GM23338 (cell line): ENCODE measurements at regions not wholly inside any gene's neighbourhood (a gene's known extent, or its start where the extent isn't known, plus 50 kb on each side); places are given as distances from the start of the nearest gene placed in this dataset.

Source experiments
- ATAC-seq: fragments of 200-7000 bp; cut with Tn5 transposase; 3 replicates; pipeline ENCODE4 v1.9.1; 2020
- DNase-seq: peaks from one replicate; pipeline ENCODE4 v3.0.0-alpha.2; 2015; ENCODE audit warnings: low spot score
- H2AFZ ChIP-seq: fragments of 200-600 bp; sonication (generic); 2 replicates; pipeline ENCODE4 v1.8.0; 2016; ENCODE audit warnings: antibody characterized with exemption, mild to moderate bottlenecking, moderate library complexity
- H3F3A ChIP-seq: fragments of 200-600 bp; sonication (generic); replicated peaks from 2 replicates; pipeline ENCODE4 v1.8.0; 2017; ENCODE audit warnings: antibody characterized with exemption, mixed run types, low read depth
- H3K27ac ChIP-seq: fragments of 200-600 bp; sonication (generic); 2 replicates; pipeline ENCODE4 v1.6.1; 2016; ENCODE audit warnings: low read depth
- H3K27me3 ChIP-seq: fragments of 200-600 bp; sonication (generic); 2 replicates; pipeline ENCODE4 v1.8.0; 2016; ENCODE audit warnings: mild to moderate bottlenecking, mixed run types, moderate library complexity; ENCODE audit not compliant: insufficient read depth
- H3K36me3 ChIP-seq: fragments of 200-600 bp; sonication (generic); 2 replicates; pipeline ENCODE4 v1.8.0; 2016; ENCODE audit warnings: mild to moderate bottlenecking; ENCODE audit not compliant: insufficient read depth
- H3K4me1 ChIP-seq: fragments of 200-600 bp; sonication (generic); 2 replicates; pipeline ENCODE4 v1.8.0; 2016; ENCODE audit warnings: mild to moderate bottlenecking, moderate library complexity; ENCODE audit not compliant: insufficient read depth
- H3K4me2 ChIP-seq: fragments of 200-600 bp; sonication (generic); 2 replicates; pipeline ENCODE4 v1.7.1; 2017; ENCODE audit warnings: mixed run types
- H3K4me3 ChIP-seq: fragments of 200-600 bp; sonication (generic); 2 replicates; pipeline ENCODE4 v1.6.1; 2016; ENCODE audit warnings: mixed run types
- H3K79me2 ChIP-seq: fragments of 200-600 bp; sonication (generic); replicated peaks from 2 replicates; pipeline ENCODE4 v1.8.0; 2017; ENCODE audit warnings: mild to moderate bottlenecking; ENCODE audit not compliant: insufficient read depth
- H3K9me2 ChIP-seq: fragments of 200-600 bp; sonication (generic); 2 replicates; pipeline ENCODE4 v1.8.0; 2017; ENCODE audit not compliant: insufficient read depth
- H4K20me1 ChIP-seq: fragments of 200-600 bp; sonication (generic); replicated peaks from 2 replicates; pipeline ENCODE4 v1.8.0; 2017; ENCODE audit warnings: mild to moderate bottlenecking; ENCODE audit not compliant: insufficient read depth
- H3K27ac Mint-ChIP-seq: 2 replicates; pipeline ENCODE4 v1.8.0; 2020; ENCODE audit warnings: inconsistent platforms, mild to moderate bottlenecking, moderate library complexity, mixed read lengths
- H3K27me3 Mint-ChIP-seq: 3 replicates; pipeline ENCODE4 v1.8.0; 2022; ENCODE audit warnings: low read depth, mild to moderate bottlenecking, moderate library complexity, mixed read lengths, inconsistent platforms; ENCODE audit not compliant: insufficient read depth, poor library complexity
- H3K36me3 Mint-ChIP-seq: 3 replicates; pipeline ENCODE4 v1.8.0; 2021; ENCODE audit warnings: low read depth, mild to moderate bottlenecking, inconsistent platforms, moderate library complexity, mixed read lengths
- H3K4me1 Mint-ChIP-seq: 3 replicates; pipeline ENCODE4 v1.8.0; 2020; ENCODE audit warnings: mild to moderate bottlenecking, inconsistent platforms, mixed read lengths
- H3K4me3 Mint-ChIP-seq: 3 replicates; pipeline ENCODE4 v1.8.0; 2021; ENCODE audit warnings: moderate library complexity, mild to moderate bottlenecking, inconsistent platforms, mixed read lengths
- H3K9me3 Mint-ChIP-seq: 3 replicates; pipeline ENCODE4 v1.8.0; 2020; ENCODE audit warnings: moderate library complexity, mild to moderate bottlenecking, inconsistent platforms, mixed read lengths
- CREB1 ChIP-seq: fragments of 250-450 bp; sonication (Bioruptor Pico); IDR thresholded peaks from 2 replicates; pipeline ENCODE4 v1.5.0; 2020; ENCODE audit warnings: low read depth, mild to moderate bottlenecking, moderate library complexity
- CTCF ChIP-seq, 2 experiments: fragments of 200-600 bp in 1 of 2; sonication (generic) in 1 of 2; conservative IDR thresholded peaks; 2 replicates each; pipeline versions ENCODE4 v1.5.1 to v1.6.1; 2016 to 2017; ENCODE audit warnings: antibody characterized with exemption in 2 of 2, low read depth in 2 of 2, mild to moderate bottlenecking in 2 of 2, moderate library complexity in 1 of 2
- ETS1 ChIP-seq: IDR thresholded peaks from 2 replicates; pipeline ENCODE4 v1.6.1; 2016; ENCODE audit warnings: antibody characterized with exemption
- EZH2 ChIP-seq: fragments of 200-600 bp; sonication (generic); IDR thresholded peaks from one replicate; pipeline ENCODE4 v1.8.0; 2017; ENCODE audit warnings: antibody characterized with exemption, mild to moderate bottlenecking, low read depth; ENCODE audit not compliant: unreplicated experiment
- EZH2phosphoT487 ChIP-seq: fragments of 200-600 bp; sonication (generic); IDR thresholded peaks from one replicate; pipeline ENCODE4 v1.8.1; 2018; ENCODE audit warnings: antibody characterized with exemption; ENCODE audit not compliant: unreplicated experiment
- JUNB ChIP-seq: IDR thresholded peaks from one replicate; pipeline ENCODE4 v1.6.1; 2016; ENCODE audit warnings: antibody characterized with exemption; ENCODE audit not compliant: unreplicated experiment
- NANOG ChIP-seq: IDR thresholded peaks from 2 replicates; pipeline ENCODE4 v1.6.1; 2016; ENCODE audit warnings: antibody characterized with exemption, borderline replicate concordance
- POLR2AphosphoS5 ChIP-seq: IDR thresholded peaks from 2 replicates; pipeline ENCODE4 v1.6.1; 2016; ENCODE audit warnings: antibody characterized with exemption, low read depth
- REST ChIP-seq: IDR thresholded peaks from one replicate; pipeline ENCODE4 v1.6.1; 2018; ENCODE audit warnings: antibody characterized with exemption; ENCODE audit not compliant: unreplicated experiment
- STAT1 ChIP-seq: IDR thresholded peaks from one replicate; pipeline ENCODE4 v1.6.1; 2016; ENCODE audit warnings: antibody characterized with exemption; ENCODE audit not compliant: unreplicated experiment
- ZNF114 ChIP-seq: fragments of 250-450 bp; sonication (Bioruptor Pico); IDR thresholded peaks from 2 replicates; pipeline ENCODE4 v1.5.0; 2020; ENCODE audit warnings: mild to moderate bottlenecking, moderate library complexity
- ZNF331 ChIP-seq: fragments of 250-450 bp; sonication (Bioruptor Pico); IDR thresholded peaks from 2 replicates; pipeline ENCODE4 v1.5.0; 2020; ENCODE audit warnings: low read depth, mild to moderate bottlenecking, moderate library complexity
- ZNF462 ChIP-seq: fragments of 250-450 bp; sonication (Bioruptor Pico); IDR thresholded peaks from 2 replicates; pipeline ENCODE4 v1.5.0; 2020; ENCODE audit warnings: mild to moderate bottlenecking, moderate library complexity

- H3K36me3 Mint-ChIP-seq, result no peaks in the 10 kb centered on the region
- TF ChIP-seq CTCF (conservative IDR thresholded peaks at IDR 0.05; ENCODE audit: low read depth in 2 of 2) (no peak), JUNB (no peak), ZNF462 (CRISPR knock-in tag) (no peak), ZNF114 (no peak), REST (no peak), CREB1 (CRISPR knock-in tag) (no peak), ETS1 (no peak), POLR2AphosphoS5 (no peak), STAT1 (no peak), ZNF331 (no peak), NANOG (no peak), EZH2 (no peak), EZH2phosphoT487 (no peak)
- ATAC-seq (no peak), DNase-seq (no peak)
- H3K36me3 ChIP-seq, result no peaks in the 10 kb centered on the region
- H3K4me1 ChIP-seq, result no peaks in the 10 kb centered on the region
- H2AFZ ChIP-seq, result no peak overlapping the region
- H3K27ac ChIP-seq, result no peak overlapping the region
- H3K27me3 Mint-ChIP-seq, result peaks cover 85% of the 10 kb centered on the region
- 0 out of 3 replicates have a peak, but pooled peaks cover 2% of the 10 kb centered on the region for H3K9me3 Mint-ChIP-seq
- no peaks in the 10 kb centered on the region for H3K9me2 ChIP-seq
- H4K20me1 ChIP-seq, result no peaks in the 10 kb centered on the region; the same call in none of the 2 replicates
- H3K4me2 ChIP-seq, result no peak overlapping the region
- peaks cover 100% of the 10 kb centered on the region for H3K27me3 ChIP-seq
- no peak overlapping the region; the same call in 1 of the 2 replicates for H3K27ac Mint-ChIP-seq
- H3K79me2 ChIP-seq, result no peaks in the 10 kb centered on the region
- H3K4me3 Mint-ChIP-seq, result no peak overlapping the region
- no peak overlapping the region for H3K4me3 ChIP-seq
- H3F3A ChIP-seq, result no peaks in the 10 kb centered on the region
- no peaks in the 10 kb centered on the region for H3K4me1 Mint-ChIP-seq
These were observed 116.6 kb upstream of the TOP3B start for GRCh38 chr22:22099194-22099486.
